Urinary bladder (tissue), 3 donors: ENCODE measurements at regions not wholly inside any gene's neighbourhood (a gene's known extent, or its start where the extent isn't known, plus 50 kb on each side); places are given as distances from the start of the nearest gene placed in this dataset.

Experiments
- DNase-seq: peaks from one replicate; pipeline ENCODE4 v3.0.0-alpha.2; 2015; ENCODE audit errors: extremely low spot score
- H3K27ac ChIP-seq: one replicate; pipeline ENCODE4 v1.5.1; 2013; ENCODE audit warnings: low read depth, mild to moderate bottlenecking, moderate library complexity
- H3K36me3 ChIP-seq: one replicate; pipeline ENCODE4 v1.6.1; 2013; ENCODE audit warnings: mild to moderate bottlenecking, moderate library complexity; ENCODE audit not compliant: insufficient read depth
- H3K4me1 ChIP-seq: one replicate; pipeline ENCODE4 v1.6.1; 2013; ENCODE audit warnings: mild to moderate bottlenecking, moderate library complexity; ENCODE audit not compliant: insufficient read depth
- H3K4me3 ChIP-seq: one replicate; pipeline ENCODE4 v1.5.1; 2013; ENCODE audit warnings: low read depth, low read length
- WGBS: extraction: QIAGEN DNeasy Blood & Tissue Kit; methylation state at CpG from one replicate; pipeline ENCODE4 v1.1.7; 2013; 5-methylcytosine and 5-hydroxymethylcytosine counted together
- donor health status: healthy with polysubstance abuse.
- donor health status: healthy.

DNA sequence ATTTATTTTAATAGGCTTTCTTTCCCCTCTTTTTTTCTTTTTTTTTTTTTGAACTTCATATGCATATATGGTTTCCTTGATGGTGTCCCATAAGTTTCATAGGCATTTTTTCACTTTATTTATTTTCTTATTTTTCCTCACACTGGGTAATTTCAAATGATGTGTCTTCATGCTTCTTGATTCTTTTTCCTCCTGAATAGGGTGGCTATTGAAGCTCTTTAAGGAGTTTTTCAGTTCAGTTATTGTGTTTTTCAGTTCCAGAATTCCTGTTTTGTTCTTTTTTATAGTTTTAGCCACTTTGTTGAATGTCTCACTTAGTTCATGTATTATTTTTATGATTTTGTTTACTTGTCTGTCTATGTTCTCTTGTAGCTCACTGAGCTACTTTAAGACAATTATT lies 273.2 kb downstream of the NFKBIZ start:
- DNase-seq, result no peak
- Histone ChIP-seq H3K36me3 (no peaks in the 10 kb centered on the region), H3K4me3 (no peak overlapping the region), H3K4me1 (no peaks in the 10 kb centered on the region), H3K27ac (no peak overlapping the region)

DNA sequence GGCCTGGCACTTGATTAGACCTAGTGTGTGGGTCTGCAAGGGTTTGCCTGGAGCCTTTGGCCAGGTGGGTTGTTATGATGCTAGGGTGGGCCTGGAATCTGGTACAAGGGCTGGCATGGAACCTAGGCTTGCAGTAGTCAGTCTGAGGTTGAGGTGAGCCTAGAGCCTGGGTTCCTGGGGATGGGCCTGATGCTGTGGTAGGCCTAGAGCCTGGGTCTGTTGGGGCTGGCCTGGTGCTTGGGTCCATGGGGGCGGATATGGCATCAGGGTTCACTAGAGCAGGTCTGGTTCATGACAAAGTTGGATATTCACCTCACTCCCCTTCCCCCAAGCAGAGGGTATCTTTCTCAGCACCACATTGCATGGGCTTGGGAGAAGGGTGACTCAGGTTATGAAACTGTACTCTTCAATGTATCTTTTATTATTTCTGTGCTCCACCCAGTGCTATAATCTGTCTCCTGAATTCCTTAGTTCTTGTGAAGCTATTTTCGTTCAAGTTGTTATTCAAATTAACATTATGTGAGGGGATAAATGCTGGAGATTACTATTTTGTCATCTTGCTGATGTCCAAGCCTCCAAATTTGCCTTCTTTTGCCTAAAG lies 274.4 kb downstream of the NFKBIZ start:
- Histone ChIP-seq H3K36me3 (no peaks in the 10 kb centered on the region), H3K27ac (no peak overlapping the region), H3K4me3 (no peak overlapping the region), H3K4me1 (no peaks in the 10 kb centered on the region)
- 82% methylated on average over 2 of the region's 2 CpGs for WGBS
- DNase-seq, result no peak

DNA sequence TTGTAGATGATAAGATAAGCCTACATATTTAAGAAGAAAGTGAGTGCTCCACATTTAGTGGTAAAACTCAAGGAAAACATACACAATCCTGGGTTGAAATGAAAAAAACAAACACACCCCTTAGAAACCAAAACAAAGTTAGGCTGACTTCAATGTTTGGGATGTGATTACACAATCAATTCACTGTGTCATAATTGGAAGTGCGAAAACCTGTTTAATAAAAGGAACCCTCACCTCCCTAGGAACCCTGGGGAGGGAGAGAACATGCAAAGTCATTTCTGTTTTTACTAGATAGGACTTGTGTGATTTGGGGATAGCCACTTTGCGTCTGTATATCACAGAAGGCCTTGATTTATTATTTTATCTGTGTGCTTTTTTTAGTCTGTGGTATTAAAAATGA lies 275.0 kb downstream of the NFKBIZ start:
- no peaks in the 10 kb centered on the region for H3K4me1 ChIP-seq
- WGBS, result 64% methylated on average over 2 of the region's 2 CpGs
- no peak for DNase-seq
- no peak overlapping the region for H3K27ac ChIP-seq
- H3K36me3 ChIP-seq, result no peaks in the 10 kb centered on the region
- H3K4me3 ChIP-seq, result no peak overlapping the region

DNA sequence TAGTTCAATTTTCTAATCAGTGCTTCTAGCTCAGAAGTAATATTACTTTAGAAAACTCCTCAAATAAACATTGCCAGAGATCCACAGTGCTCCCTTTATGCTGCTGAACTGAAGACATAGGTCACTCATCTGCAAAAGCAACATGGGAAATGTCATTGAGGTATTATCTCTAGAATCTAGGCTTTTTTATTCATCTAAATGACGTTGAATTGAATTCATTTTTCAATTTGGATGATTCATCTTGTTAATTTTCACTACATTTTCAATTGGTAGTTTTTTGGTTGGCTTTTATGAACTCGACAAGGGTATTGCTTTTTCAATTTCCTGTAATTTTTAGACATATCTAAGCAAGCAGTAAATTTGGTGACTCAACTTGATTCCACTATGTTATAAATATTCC lies 275.4 kb downstream of the NFKBIZ start:
- H3K27ac ChIP-seq, result no peak overlapping the region
- H3K4me1 ChIP-seq, result no peaks in the 10 kb centered on the region
- 77% methylated on average over 2 of the region's 2 CpGs for WGBS
- H3K36me3 ChIP-seq, result no peaks in the 10 kb centered on the region
- H3K4me3 ChIP-seq, result no peak overlapping the region
- DNase-seq, result no peak

DNA sequence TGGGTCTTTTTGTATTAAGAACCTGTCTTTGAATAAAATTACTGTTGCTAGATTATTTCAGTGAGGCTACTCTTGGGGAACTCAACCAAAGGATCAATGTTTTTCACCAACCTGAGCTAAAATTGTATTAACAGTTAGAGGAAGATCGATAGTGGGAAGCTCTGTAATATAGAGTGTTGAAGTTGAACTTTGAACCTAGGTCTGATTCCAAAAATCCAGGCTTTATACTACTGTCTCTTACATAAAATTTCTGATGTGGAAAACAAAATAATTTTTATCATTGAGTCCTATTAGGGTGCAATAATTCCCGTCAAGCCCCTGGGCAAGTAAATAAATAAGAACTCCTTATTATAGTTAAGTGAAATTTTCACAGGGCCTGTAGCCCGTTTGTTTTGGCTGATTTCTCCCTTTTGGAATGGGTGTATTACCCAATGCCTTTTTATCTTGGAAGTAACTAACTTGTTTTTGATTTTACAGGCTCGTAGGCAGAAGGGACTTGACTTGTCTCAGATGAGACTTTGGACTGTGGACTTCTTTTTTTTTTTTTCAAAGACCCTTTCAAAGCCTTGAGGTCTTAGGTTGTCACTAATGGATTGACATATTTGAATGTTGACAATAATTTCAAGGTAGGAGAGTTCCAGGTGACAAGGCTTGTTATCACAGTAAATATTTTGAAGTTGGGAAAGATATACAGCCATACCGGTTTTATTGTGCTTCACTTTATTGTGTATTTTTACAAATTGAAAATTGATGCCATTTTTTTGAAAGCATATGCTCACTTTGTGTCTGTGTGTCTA lies 276.1 kb downstream of the NFKBIZ start:
- no peak overlapping the region for H3K4me3 ChIP-seq
- WGBS, result 87% methylated on average over 5 of the region's 5 CpGs
- no peaks in the 10 kb centered on the region for H3K4me1 ChIP-seq
- no peak overlapping the region for H3K27ac ChIP-seq
- no peak for DNase-seq
- H3K36me3 ChIP-seq, result no peaks in the 10 kb centered on the region

DNA sequence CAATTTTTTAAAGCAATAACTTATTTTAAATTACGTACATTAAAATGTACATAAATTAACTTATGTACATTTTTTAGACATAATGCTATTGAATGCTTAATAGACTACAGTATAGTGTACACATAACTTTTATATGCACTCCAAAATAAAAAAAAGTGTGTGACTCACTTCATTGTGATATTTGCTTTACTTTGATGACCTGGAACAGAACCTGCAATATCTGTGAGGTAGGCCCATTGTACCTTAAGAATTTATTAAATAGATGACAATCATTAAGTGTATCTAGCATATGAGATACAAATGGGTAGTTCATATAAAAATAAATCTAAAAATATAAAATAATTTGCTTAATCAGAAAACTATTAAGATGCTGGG lies 276.7 kb downstream of the NFKBIZ start:
- Histone ChIP-seq H3K4me3 (no peak overlapping the region), H3K36me3 (no peaks in the 10 kb centered on the region), H3K4me1 (no peaks in the 10 kb centered on the region), H3K27ac (no peak overlapping the region)
- no peak for DNase-seq
- WGBS, result 99% methylated on average over 1 of the region's 1 CpG

DNA sequence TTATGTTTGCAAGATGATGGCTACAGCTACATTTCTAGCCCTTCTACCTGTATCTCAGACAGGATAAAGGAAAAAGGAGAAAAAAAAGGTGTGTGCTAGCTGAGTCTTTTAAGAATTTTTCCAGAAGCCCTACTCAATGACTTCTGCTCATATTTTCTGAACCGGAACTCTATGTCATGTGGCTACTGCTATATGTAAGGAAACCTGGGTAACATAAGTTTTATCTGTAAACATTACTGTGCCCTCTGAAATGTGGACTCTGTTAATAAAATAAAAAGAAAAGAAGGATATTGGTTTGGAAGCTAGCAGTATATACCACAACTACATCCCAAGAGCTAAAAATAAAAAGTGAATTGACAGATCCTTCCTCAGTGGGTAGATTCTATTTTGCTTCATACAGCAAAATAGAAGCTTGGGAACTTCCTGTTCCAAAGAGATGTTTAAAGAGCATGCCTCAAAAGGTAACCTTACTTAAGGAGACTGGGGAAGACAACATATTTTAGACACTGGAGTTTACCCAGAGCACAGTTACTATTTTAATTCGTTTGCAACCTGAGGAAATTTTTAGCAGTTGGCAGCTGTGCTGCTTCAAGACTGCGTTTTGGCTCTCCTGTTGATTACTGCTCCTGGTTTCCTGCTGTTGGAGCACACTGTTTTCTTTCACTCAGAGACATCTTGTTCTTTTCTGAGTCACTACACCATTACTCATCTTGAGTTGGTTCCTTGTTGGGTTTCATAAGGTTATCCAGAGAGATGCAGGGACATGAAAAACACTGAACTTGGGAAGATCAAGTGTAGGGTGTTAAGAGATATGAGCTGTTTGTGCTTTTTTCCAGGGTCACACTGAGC lies 280.7 kb downstream of the NFKBIZ start:
- 31% methylated on average over 3 of the region's 3 CpGs for WGBS
- no peak overlapping the region for H3K4me3 ChIP-seq
- H3K27ac ChIP-seq, result no peak overlapping the region
- no peaks in the 10 kb centered on the region for H3K36me3 ChIP-seq
- DNase-seq, result no peak
- H3K4me1 ChIP-seq, result no peaks in the 10 kb centered on the region

DNA sequence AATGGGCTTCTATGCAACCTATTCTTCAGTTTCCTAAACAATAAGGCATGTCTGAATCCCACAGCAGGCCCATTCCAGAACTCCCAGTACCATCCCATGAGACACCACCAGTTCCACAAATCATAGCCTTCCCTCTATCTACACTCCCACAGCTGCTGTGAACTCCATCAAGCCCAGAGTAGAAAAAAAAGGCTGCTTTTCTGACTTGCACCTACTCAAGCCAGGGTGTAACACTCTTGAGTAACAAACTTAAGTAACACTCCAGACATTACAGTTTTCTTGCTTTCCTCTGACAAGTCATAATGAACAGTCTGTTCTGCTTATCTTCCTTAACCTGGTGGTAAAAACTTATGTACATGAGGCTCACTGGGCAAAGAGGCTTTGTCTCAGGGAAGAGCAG lies 283.1 kb downstream of the NFKBIZ start:
- H3K4me1 ChIP-seq, result no peaks in the 10 kb centered on the region
- DNase-seq, result no peak
- no peaks in the 10 kb centered on the region for H3K36me3 ChIP-seq
- no peak overlapping the region for H3K4me3 ChIP-seq
- H3K27ac ChIP-seq, result no peak overlapping the region

DNA sequence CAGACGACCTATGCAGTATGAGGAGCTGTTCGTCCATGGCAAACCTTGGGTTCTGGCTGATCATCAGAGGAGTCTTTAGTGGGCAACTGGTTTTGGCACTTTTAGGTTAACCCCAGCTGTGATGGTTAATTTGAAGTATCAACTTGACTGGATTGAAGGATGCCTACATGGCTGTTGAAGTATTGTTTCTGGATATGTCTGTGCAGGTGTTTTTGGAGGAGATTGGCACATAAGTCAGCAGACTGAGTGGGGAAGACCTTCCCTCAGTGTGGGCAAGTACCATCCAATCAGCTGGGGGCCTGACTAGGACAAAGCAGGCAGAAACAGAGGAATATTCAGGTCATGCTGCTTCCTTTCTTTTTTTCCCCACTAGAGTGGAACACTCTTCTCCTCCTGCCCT lies 284.1 kb downstream of the NFKBIZ start:
- Histone ChIP-seq H3K36me3 (no peaks in the 10 kb centered on the region), H3K4me3 (no peak overlapping the region), H3K27ac (no peak overlapping the region), H3K4me1 (no peaks in the 10 kb centered on the region)
- DNase-seq, result no peak
- 96% methylated on average over 2 of the region's 2 CpGs for WGBS

DNA sequence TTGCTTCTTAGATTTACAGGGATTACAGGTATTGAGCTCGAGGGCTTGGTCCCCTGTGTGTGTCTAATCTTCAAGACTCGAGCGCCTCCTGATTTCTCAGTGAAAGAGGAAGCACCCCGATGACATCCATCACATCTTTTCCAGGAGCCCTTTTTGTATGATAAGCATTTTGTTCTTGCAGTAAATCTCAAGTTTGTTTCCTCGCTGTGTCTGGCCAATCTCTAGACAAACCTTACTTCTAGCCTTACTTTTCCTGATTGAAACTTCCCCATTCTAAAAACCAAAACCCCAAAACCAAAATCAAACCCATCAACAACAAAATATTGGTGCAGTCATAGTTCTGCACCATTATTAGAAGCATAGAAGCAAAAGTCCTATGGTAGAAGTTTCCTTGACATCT lies 286.0 kb downstream of the NFKBIZ start:
- 79% methylated on average over 5 of the region's 5 CpGs for WGBS
- H3K27ac ChIP-seq, result no peak overlapping the region
- no peaks in the 10 kb centered on the region for H3K4me1 ChIP-seq
- no peaks in the 10 kb centered on the region for H3K36me3 ChIP-seq
- H3K4me3 ChIP-seq, result no peak overlapping the region
- DNase-seq, result no peak

DNA sequence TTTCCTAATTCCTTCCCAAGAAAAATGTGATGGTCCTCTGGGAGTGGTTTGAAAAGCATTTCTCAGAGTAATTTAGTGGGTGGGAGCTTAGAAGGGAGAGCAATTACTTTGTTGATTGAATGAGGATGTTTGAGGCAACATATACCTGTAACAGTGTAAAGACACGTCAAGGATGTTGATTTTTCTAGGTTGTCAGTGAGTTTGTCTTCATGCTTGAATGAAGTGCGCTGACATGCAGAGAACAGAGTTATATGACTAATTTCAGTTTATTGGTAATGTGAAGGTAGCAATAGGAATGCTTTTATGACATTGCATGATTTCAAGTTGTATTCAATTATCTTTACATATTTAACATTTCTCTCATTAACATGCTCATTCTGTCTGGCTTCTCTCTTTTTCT lies 286.9 kb downstream of the NFKBIZ start:
- H3K36me3 ChIP-seq, result no peaks in the 10 kb centered on the region
- no peak overlapping the region for H3K27ac ChIP-seq
- no peak overlapping the region for H3K4me3 ChIP-seq
- 94% methylated on average over 2 of the region's 2 CpGs for WGBS
- no peak for DNase-seq
- no peaks in the 10 kb centered on the region for H3K4me1 ChIP-seq

DNA sequence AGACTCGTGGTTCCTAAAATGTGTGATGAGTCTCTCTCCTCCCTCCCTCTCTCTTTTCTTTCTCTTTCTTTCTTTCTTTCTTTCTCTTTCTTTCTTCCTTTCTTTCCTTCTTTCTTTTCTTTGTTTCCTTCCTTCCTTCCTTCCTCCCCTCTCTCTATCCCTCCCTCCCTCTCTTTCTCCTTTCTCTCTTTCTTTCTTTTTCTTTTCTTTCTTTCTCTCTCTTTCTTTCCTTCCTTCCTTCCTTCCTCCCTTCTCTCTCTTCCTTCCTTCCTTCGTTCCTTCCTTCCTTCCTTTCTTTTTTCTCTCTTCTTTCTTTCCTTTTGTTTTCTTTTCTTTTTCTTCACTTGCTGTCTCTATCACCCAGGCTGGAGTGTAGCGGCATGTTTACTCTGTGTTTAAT lies 290.8 kb downstream of the NFKBIZ start:
- DNase-seq, result no peak
- Histone ChIP-seq H3K4me1 (no peaks in the 10 kb centered on the region), H3K27ac (no peak overlapping the region), H3K4me3 (no peak overlapping the region), H3K36me3 (no peaks in the 10 kb centered on the region)
- WGBS, result 96% methylated on average over 3 of the region's 3 CpGs

DNA sequence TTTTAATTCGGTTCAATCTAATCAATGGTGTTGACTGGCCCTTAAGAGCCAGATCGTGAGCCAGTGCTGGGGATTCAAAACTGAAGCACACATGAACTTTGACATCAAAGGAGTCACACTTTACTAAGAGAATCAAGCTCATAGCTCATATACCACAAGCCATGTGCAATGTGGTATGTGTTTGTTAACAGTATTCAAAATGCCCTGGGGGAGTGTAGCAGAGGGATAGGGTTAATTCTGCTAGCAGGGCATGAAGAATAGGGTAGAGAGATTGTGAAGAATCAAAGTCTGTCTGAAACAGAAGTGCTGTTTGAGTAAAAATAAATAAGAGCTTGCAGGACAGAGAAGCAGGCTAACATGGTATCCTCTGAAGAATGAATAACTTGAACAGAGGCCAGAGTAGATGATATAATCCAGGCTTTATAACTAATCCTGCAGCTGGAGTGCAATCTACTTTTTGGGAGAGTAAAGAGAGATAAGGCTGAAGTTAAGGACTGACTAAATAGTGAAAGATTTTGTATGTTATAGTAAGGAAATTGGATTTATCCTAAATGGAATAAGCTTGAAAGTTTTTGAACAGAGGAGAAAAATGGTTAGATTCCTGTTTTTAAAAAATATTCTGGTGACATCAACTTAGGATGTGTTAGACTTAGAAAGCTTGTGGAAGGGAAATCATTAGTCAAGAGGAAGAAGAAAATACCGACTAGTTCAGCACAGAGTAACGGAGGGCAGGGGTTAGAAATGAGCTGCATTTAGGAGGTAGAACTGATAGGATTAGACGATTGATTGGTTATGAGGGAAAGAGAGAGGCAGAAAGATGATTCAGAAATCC lies 292.0 kb downstream of the NFKBIZ start:
- WGBS, result 35% methylated on average over 5 of the region's 5 CpGs
- Histone ChIP-seq H3K36me3 (no peaks in the 10 kb centered on the region), H3K4me1 (no peaks in the 10 kb centered on the region), H3K4me3 (no peak overlapping the region), H3K27ac (no peak overlapping the region)
- peak; percentile 45 for DNase-seq
